HCT116 (cell line): ENCODE measurements at regions not wholly inside any gene's neighbourhood (a gene's known extent, or its start where the extent isn't known, plus 50 kb on each side); places are given as distances from the start of the nearest gene placed in this dataset.

Experiments
- ATAC-seq: fragments of 200-7000 bp; cut with Tn5 transposase; 2 replicates; pipeline ENCODE4 v1.9.1; 2020; ENCODE audit warnings: mild to moderate bottlenecking, moderate library complexity
- BruUV-seq: library from RNA; stranded (reverse); fragments of 400-500 nt; replicated peaks from 2 replicates; lab custom pipeline; 2021; lab: Mats Ljungman, UMichigan
- CTCF ChIA-PET: fragments of 300-600 bp; sonication (Branson Sonifier 250); formaldehyde crosslinking; loops from one replicate; lab custom pipeline; 2021; ENCODE audit warnings: antibody characterized with exemption; lab: Charles Lee
- POLR2A ChIA-PET: fragments of 300-600, 350-600 bp; sonication (Branson Sonifier 250); formaldehyde crosslinking; loops from one replicate; lab custom pipeline; 2021; ENCODE audit warnings: antibody characterized with exemption; lab: Charles Lee
- RAD21 ChIA-PET, 2 experiments: fragments of 300-600 bp; sonication (Branson Sonifier 250); formaldehyde crosslinking; loops; one replicate each; lab custom pipeline; 2023; ENCODE audit warnings: low total read pairs in 2 of 2; ENCODE audit not compliant: uncharacterized antibody in 2 of 2, unreplicated experiment in 2 of 2, low non-redundant PET in 1 of 2; lab: Charles Lee
- DNase-seq: peaks from one replicate; pipeline ENCODE4 v3.0.0-alpha.2; 2010; ENCODE audit warnings: low read depth, low spot score
- H2AFZ ChIP-seq: fragments of 200-600 bp; shearing (Covaris generic), sonication (generic); 2 replicates; pipeline ENCODE4 v1.6.1; 2017; ENCODE audit warnings: low read depth, mixed run types, mixed read lengths, antibody characterized with exemption, low read length; ENCODE audit not compliant: poor library complexity, severe bottlenecking
- H3K27ac ChIP-seq: 2 replicates; pipeline ENCODE4 v1.5.1; 2012; ENCODE audit warnings: low read depth, low read length
- H3K27me3 ChIP-seq: fragments of 200-600 bp; sonication (generic); 2 replicates; pipeline ENCODE4 v1.6.1; 2016; ENCODE audit warnings: mixed run types, low read length, mixed read lengths; ENCODE audit not compliant: insufficient read depth
- H3K36me3 ChIP-seq, 2 experiments: fragments of 200-500 bp in 1 of 2; fragments of 200-600 bp in 1 of 2; sonication (Bioruptor generic) in 1 of 2; sonication (generic) in 1 of 2; 2 replicates each; pipeline versions ENCODE4 v1.5.1 to v1.6.1; 2014 to 2016; ENCODE audit warnings: low read length in 2 of 2, inconsistent platforms in 1 of 2, mixed read lengths in 1 of 2, mixed run types in 1 of 2; ENCODE audit not compliant: insufficient read depth in 2 of 2, control insufficient read depth in 1 of 2
- H3K4me1 ChIP-seq, 2 experiments: fragments of 200-600 bp in 1 of 2; sonication (generic) in 1 of 2; 2 replicates each; pipeline versions ENCODE4 v1.5.1 to v1.6.1; 2012 to 2017; ENCODE audit warnings: low read length in 2 of 2, inconsistent platforms in 1 of 2, mild to moderate bottlenecking in 1 of 2, mixed read lengths in 1 of 2, mixed run types in 1 of 2, moderate library complexity in 1 of 2; ENCODE audit not compliant: insufficient read depth in 2 of 2, control insufficient read depth in 1 of 2
- H3K4me2 ChIP-seq: fragments of 200-600 bp; sonication (generic); 2 replicates; pipeline ENCODE4 v1.6.1; 2017; ENCODE audit warnings: mixed run types, low read length, mixed read lengths
- H3K4me3 ChIP-seq, 2 experiments: fragments of 200-600 bp in 1 of 2; sonication (generic) in 1 of 2; replicated peaks in 1 of 2; 2 replicates each; pipeline ENCODE4 v1.5.1; 2011 to 2016; ENCODE audit warnings: low read length in 2 of 2, control low read depth in 1 of 2, low read depth in 1 of 2, mild to moderate bottlenecking in 1 of 2, mixed read lengths in 1 of 2, mixed run types in 1 of 2
- H3K79me2 ChIP-seq: fragments of 200-600 bp; sonication (generic); 2 replicates; pipeline ENCODE4 v1.6.1; 2017; ENCODE audit warnings: mild to moderate bottlenecking, mixed run types, low read length, moderate library complexity, mixed read lengths; ENCODE audit not compliant: insufficient read depth
- H3K9ac ChIP-seq: fragments of 200-600 bp; sonication (generic); 2 replicates; pipeline ENCODE4 v1.6.1; 2016; ENCODE audit warnings: low read length, mixed read lengths
- H3K9me2 ChIP-seq: fragments of 200-600 bp; sonication (generic), shearing (Covaris generic); 2 replicates; pipeline ENCODE4 v1.6.1; 2017; ENCODE audit warnings: mixed run types, mild to moderate bottlenecking, moderate library complexity; ENCODE audit not compliant: insufficient read depth
- H3K9me3 ChIP-seq, 2 experiments: fragments of 200-500 bp in 1 of 2; fragments of 200-600 bp in 1 of 2; sonication (Bioruptor generic) in 1 of 2; sonication (generic) in 1 of 2; 2 replicates each; pipeline ENCODE4 v1.6.1; 2014 to 2017; ENCODE audit warnings: low read length in 2 of 2, mixed read lengths in 2 of 2, inconsistent platforms in 1 of 2, low read depth in 1 of 2, mild to moderate bottlenecking in 1 of 2, mixed run types in 1 of 2, moderate library complexity in 1 of 2; ENCODE audit not compliant: control insufficient read depth in 1 of 2, insufficient read depth in 1 of 2
- H4K20me1 ChIP-seq: fragments of 200-600 bp; sonication (generic), shearing (Covaris generic); 2 replicates; pipeline ENCODE4 v1.6.1; 2017; ENCODE audit warnings: mixed run types, mild to moderate bottlenecking, moderate library complexity; ENCODE audit not compliant: insufficient read depth
- ATF3 ChIP-seq: IDR thresholded peaks from 2 replicates; pipeline ENCODE4 v1.6.1; 2012
- CEBPB ChIP-seq: IDR thresholded peaks from 2 replicates; pipeline ENCODE4 v1.6.1; 2012; ENCODE audit warnings: low read depth
- EZH2 ChIP-seq: fragments of 200-600 bp; sonication (generic); IDR thresholded peaks from 2 replicates; pipeline ENCODE4 v1.6.1; 2017; ENCODE audit warnings: antibody characterized with exemption, mixed run types
- EZH2phosphoT487 ChIP-seq: fragments of 200-600 bp; IDR thresholded peaks from 2 replicates; pipeline ENCODE4 v1.6.1; 2018; ENCODE audit warnings: antibody characterized with exemption, borderline replicate concordance
- JUND ChIP-seq: IDR thresholded peaks from 2 replicates; pipeline ENCODE4 v1.6.1; 2012
- POLR2AphosphoS5 ChIP-seq: IDR thresholded peaks from 2 replicates; pipeline ENCODE4 v1.6.1; 2011; ENCODE audit warnings: mild to moderate bottlenecking, low read depth, low read length, moderate library complexity
- RAD21 ChIP-seq: IDR thresholded peaks from 2 replicates; pipeline ENCODE4 v1.6.1; 2012; ENCODE audit warnings: low read depth, mild to moderate bottlenecking
- REST ChIP-seq: IDR thresholded peaks from 2 replicates; pipeline ENCODE4 v1.6.1; 2012; ENCODE audit warnings: low read depth
- SIN3A ChIP-seq: IDR thresholded peaks from 2 replicates; pipeline ENCODE4 v1.6.1; 2012; ENCODE audit warnings: low read depth
- SP1 ChIP-seq: IDR thresholded peaks from 2 replicates; pipeline ENCODE4 v1.6.1; 2012; ENCODE audit warnings: low read depth
- intact Hi-C: fragments of 100-400 bp; cut with micrococcal nuclease; formaldehyde crosslinking; loops from 2 replicates; pipeline ENCODE4 v1.10.0; 2022

GRCh38 chr5:98042961-98043360 is 730.5 kb upstream of the RGMB start:
- intact Hi-C loops: no loop called here
- Histone ChIP-seq H3K79me2 (no peaks in the 10 kb centered on the region), H3K9me3 (no peaks in the 10 kb centered on the region), H3K9me2 (no peaks in the 10 kb centered on the region), H3K36me3 (no peaks in the 10 kb centered on the region), H3K27me3 (no peaks in the 10 kb centered on the region), H2AFZ (no peak overlapping the region), H3K4me3 (no peak overlapping the region), H3K9ac (no peak overlapping the region), H3K4me1 (no peaks in the 10 kb centered on the region), H3K4me2 (no peak overlapping the region), H4K20me1 (no peaks in the 10 kb centered on the region), H3K27ac (no peak overlapping the region)
- no peak for ATAC-seq
- CTCF ChIA-PET: no interaction called here
- RAD21 ChIA-PET: no interaction called here
- BruUV-seq: no TSS peak
- DNase-seq: no peak
- no peak for TF ChIP-seq SIN3A
- no peak for TF ChIP-seq SP1
- TF ChIP-seq ATF3: no peak
- TF ChIP-seq RAD21: no peak
- TF ChIP-seq EZH2: no peak
- TF ChIP-seq CEBPB: no peak
- no peak for TF ChIP-seq EZH2phosphoT487
- TF ChIP-seq REST: no peak
- no peak for TF ChIP-seq JUND
- TF ChIP-seq POLR2AphosphoS5: no peak
- POLR2A ChIA-PET: no interaction called here
